Hematopoietic multipotent progenitor cell treated with erythropoietin and hydrocortisone succinate and interleukin-3 and kit ligand, for 8 days (in vitro differentiated cells): ENCODE measurements at regions not wholly inside any gene's neighbourhood (a gene's known extent, or its start where the extent isn't known, plus 50 kb on each side); places are given as distances from the start of the nearest gene placed in this dataset.

Source experiments
- DNase-seq: peaks from one replicate; pipeline ENCODE4 v3.0.0-alpha.2; 2015

DNA sequence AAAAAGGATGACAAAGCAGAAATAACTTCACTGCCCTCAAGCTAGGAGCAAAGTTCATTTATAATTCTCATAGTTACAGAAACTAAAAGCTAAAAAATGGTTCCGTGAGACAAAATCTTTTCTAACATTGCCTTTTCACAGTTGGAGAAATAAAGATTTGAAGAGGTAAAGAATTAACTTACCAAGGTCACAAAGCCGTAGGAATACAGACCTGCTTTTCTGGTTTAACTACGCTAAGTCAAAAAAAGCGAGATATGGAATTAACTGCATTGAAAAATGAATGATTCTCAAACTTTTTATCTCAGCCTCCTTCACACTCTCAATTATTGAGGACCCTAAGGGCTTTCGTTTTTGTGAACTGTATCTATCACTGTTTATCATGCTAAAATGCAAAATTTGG lies 95.3 kb downstream of the SLC17A6 start:
- no peak for DNase-seq

DNA sequence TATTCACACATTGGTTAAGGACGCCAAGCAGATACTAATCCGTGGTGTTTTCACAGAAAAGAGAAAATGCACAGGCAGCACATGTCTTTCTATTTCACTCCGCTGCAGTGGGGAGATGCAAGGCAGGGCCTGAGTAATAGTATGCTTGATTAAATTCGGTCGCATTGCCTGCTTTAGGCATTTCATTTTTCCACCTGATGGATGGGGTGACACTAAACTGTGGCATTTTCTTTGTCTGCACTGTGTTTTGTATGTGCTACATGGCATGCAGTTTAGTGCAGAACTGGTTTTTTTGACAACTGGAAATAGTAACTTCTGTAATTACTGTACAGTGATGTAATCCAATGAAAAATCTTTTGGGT lies 94.9 kb downstream of the SLC17A6 start:
- DNase-seq = no peak

DNA sequence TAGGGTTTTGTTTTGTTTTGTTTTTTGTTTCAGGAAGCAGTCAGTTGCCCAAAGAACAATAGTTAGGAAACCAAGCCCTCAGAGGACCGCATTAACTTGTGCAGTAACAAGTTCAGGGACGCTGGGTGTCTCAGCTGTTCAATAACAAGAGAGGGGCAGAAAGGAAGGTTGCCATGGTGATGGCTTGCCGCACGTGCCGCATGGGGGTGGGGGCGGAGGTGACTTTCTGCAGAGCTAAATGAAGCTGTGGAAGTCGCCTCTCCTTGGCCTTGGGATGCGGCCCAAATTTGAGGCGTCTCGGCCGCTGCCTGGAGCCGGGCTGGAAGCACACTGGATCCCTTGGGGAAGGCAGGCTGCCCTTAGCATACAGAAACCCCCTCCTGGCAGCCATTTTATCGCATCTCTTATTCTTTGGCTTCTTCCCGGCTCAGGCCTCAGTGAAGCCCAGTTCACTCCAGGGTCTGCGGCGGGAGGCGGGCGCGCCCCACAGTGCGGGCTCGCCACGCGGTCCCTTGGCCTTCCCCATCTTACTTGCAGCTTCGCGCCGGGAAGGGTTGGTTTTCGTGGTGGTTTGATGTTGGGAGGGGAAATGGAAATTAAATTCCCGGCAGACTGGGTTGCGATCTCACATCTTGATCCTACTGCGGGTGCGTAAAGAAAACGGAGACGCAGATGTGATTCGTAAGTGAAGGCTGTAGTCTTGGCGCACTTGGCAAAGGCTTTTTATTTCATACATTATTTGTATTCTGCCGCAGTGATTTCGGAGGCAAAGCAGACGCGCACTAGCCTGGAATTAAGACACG lies 94.3 kb downstream of the SLC17A6 start:
- no peak for DNase-seq

DNA sequence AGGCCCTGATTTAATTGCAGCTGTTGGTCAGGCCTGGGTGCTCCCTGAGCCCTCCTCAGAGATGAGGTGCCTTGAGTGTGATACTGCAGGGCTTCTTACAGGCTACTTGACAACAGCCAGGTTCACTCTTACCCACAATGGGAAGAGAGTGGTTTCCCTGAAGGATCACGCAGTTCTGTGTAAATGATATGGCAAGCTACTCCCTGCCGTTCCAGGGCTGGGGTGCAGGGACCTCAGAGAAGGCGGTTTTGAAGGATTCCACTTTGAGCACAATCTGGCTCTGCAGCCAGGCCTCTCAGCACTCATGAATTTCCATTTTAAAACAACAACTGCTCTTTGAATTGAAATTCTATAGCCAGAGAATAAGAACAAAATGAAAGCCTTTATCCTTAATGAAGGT lies 92.9 kb downstream of the SLC17A6 start:
- no peak for DNase-seq

DNA sequence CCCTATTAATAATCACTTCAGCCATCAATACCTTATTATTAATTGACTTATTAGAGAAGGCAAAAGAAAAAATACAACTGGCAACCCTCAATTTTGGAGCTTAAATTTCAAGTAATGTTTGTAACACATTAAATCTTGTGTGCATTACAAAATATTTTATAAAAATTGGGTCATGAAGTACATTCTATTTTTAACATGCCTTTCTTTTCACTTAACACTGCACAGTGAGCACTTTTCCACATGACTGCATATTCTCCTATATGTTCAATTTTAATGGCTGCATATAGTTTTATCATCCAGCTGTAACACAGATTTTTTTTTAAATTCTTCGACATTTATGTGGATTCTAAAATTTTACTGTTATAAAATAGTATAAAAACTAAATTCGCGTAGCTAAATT lies 92.5 kb downstream of the SLC17A6 start:
- DNase-seq = no peak

DNA sequence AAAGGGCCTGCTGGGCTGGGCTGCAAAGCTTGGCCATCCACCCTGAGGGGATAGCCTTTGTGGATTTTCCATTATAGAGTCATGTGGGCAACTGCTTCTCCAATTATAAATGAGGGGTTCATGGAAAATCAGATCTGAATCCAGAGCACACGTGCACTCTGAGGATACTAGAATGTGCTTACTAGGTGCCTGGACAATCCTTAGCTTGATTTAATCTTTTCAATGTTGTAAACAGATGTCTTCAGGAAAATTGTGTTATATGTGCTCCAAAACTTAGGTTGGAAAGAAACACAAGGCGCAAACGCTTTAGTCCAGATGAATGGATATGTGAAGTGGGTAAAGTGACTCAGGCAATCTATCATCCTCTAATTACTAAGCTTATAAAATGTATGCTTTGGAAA lies 92.0 kb downstream of the SLC17A6 start:
- no peak for DNase-seq
